Memory B cell (primary cell): ENCODE measurements at regions not wholly inside any gene's neighbourhood (a gene's known extent, or its start where the extent isn't known, plus 50 kb on each side); places are given as distances from the start of the nearest gene placed in this dataset.

ENCODE experiments used
- ATAC-seq: fragments of 150-1000 bp; cut with Tn5 transposase; 2 replicates; pipeline ENCODE4 v1.10.0; 2021; ENCODE audit warnings: low read depth, mild to moderate bottlenecking, moderate library complexity
- DNase-seq, 2 donors: peaks; one replicate each; pipeline ENCODE4 v3.0.0; 2022; ENCODE audit warnings: low spot score in 2 of 2
- H3K27ac Mint-ChIP-seq: one replicate; pipeline ENCODE4 v1.8.0; 2022; ENCODE audit warnings: mild to moderate bottlenecking, moderate library complexity, mixed read lengths
- H3K27me3 Mint-ChIP-seq: one replicate; pipeline ENCODE4 v1.8.0; 2022; ENCODE audit warnings: mixed read lengths
- H3K36me3 Mint-ChIP-seq: one replicate; pipeline ENCODE4 v1.8.0; 2022; ENCODE audit warnings: mild to moderate bottlenecking, mixed read lengths
- H3K4me1 Mint-ChIP-seq: one replicate; pipeline ENCODE4 v1.8.0; 2022; ENCODE audit warnings: mixed read lengths
- H3K4me3 Mint-ChIP-seq: one replicate; pipeline ENCODE4 v1.8.0; 2022; ENCODE audit warnings: mild to moderate bottlenecking, moderate library complexity, mixed read lengths
- H3K9me3 Mint-ChIP-seq: one replicate; pipeline ENCODE4 v1.8.0; 2022; ENCODE audit warnings: mixed read lengths

DNA sequence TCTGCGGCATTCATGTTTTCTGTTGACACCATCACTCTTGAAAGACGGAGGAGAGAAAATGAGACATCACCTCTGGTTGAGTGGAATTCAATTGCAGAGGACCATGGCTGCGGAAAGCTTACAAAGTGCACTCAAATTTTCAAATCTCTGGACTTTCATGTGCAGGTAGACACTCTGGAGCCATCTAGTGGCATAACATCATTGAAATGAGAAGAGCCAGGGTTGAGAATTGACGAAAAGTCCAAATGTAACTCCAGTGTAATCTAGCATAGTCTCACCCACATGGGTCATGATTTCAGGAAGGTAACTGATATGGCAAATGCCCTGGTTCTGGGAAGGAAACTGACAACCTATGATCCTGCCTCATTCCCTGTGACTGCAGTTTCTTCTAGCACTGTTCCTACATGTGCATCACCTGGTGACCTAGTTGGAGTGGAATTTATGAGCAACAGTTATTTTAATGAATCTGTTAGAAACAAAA lies 687.8 kb downstream of the KCNA4 start:
- Mint-ChIP-seq H3K4me3 (no peak overlapping the region), H3K36me3 (no peaks in the 10 kb centered on the region), H3K27me3 (no peaks in the 10 kb centered on the region), H3K27ac (no peak overlapping the region), H3K4me1 (no peaks in the 10 kb centered on the region), H3K9me3 (peaks cover 2% of the 10 kb centered on the region)
- ATAC-seq = no peak
- DNase-seq = no peak

DNA sequence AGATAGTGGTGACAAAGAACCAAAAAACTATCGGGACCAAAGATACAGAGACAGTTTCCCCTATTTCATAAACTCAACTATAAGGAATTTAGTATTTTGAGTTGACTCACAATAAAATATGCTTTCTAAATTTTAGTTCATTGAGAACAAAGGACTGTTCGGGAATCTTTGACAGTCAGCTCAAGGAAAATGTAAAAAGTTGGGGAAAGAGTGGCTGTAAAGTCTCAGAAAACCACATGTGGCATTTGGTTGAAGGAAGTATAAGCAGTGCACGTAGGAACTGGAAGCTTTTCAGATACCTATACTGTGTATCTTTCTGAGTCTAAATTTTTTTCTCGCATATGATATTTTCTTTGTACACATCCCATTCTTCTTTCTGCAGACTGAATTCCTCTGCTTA lies 688.9 kb downstream of the KCNA4 start:
- Mint-ChIP-seq H3K36me3 (no peaks in the 10 kb centered on the region), H3K27me3 (no peaks in the 10 kb centered on the region), H3K27ac (no peak overlapping the region), H3K4me3 (no peak overlapping the region), H3K4me1 (no peaks in the 10 kb centered on the region), H3K9me3 (peaks cover 2% of the 10 kb centered on the region)
- ATAC-seq (no peak), DNase-seq (no peak)

DNA sequence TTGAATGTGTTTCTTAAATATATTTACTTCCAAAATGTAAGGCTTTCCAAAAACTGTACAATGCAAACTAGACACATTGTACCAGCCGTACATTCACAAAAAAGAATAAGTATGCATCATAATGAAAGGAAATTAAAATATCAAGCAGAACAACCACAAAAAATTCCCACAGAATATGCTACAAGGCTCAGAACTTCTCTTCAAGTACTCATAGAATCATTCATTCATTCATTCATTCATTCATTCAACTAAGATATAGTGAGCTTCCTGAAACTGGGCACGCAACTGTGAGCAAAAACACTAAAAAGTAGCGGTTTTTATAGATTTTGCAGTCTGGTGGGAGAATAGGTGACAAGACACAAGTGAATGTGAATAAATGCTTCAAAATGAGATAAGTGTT lies 690.1 kb downstream of the KCNA4 start:
- Mint-ChIP-seq H3K27ac (no peak overlapping the region), H3K27me3 (no peaks in the 10 kb centered on the region), H3K4me3 (no peak overlapping the region), H3K9me3 (peaks cover 2% of the 10 kb centered on the region), H3K36me3 (no peaks in the 10 kb centered on the region), H3K4me1 (no peaks in the 10 kb centered on the region)
- no peak for ATAC-seq
- no peak for DNase-seq

DNA sequence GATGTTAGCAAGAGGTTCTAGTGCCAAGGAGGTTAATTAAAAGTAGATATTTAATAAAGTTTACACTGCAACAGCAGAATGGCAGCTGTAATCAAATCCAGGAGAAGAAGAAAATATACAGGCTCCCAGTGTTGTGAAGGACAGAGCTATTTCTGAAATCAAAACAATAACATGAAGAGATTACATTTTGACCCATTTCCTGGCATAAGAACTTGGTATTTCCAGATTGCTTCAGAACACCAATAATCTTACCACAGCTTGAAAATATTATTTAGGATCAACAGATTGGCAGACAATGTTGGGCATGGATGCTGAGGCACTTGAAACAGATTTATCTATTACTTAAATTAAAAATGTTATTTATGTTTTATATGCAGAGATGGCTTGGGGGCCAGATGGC lies 692.5 kb downstream of the KCNA4 start:
- H3K9me3 Mint-ChIP-seq = peaks cover 2% of the 10 kb centered on the region
- H3K27ac Mint-ChIP-seq = no peak overlapping the region
- ATAC-seq (no peak), DNase-seq (no peak)
- no peaks in the 10 kb centered on the region for H3K36me3 Mint-ChIP-seq
- no peaks in the 10 kb centered on the region for H3K4me1 Mint-ChIP-seq
- no peak overlapping the region for H3K4me3 Mint-ChIP-seq
- H3K27me3 Mint-ChIP-seq = no peaks in the 10 kb centered on the region

DNA sequence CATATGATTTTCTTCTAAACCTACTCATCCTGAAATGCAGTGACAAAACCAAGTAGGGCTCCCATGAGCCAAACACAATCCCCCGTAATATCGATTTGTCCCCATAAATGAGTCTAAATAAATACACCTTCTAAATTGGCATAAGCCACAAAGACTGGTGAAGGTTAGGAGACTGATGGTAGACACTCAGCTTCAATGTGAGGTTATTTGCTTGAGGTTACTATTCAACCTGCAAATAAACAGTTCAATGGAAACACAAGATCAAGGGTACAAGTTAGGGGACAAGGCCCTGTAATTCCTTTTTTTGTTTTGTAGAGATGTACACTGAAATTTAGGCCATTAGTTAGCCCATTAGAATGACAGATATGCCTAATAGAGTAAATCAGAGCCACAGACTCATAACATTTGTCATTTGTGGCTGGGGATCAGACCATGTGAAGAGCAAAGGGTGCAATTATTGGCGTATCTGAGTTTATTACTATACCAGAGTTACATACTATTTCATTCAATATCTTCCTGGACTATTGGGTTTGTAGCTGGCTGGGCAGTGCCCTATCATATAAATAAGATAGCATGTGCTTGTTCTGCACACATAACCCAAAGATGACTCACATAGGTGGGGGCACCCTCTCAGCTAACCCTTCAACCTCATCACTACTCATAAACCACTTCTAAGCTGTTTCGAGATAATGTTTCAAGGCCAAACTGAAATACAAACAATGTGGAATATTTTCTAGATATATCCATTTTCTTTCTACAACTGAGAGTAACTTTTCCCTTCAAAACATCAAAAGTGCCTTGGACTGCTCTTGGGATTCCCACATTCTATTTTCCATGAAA lies 695.3 kb downstream of the KCNA4 start:
- H3K27me3 Mint-ChIP-seq = no peaks in the 10 kb centered on the region
- H3K36me3 Mint-ChIP-seq = no peaks in the 10 kb centered on the region
- no peak overlapping the region for H3K4me3 Mint-ChIP-seq
- peaks cover 1% of the 10 kb centered on the region for H3K9me3 Mint-ChIP-seq
- DNase-seq = no peak
- no peaks in the 10 kb centered on the region for H3K4me1 Mint-ChIP-seq
- H3K27ac Mint-ChIP-seq = no peak overlapping the region
- ATAC-seq = no peak

DNA sequence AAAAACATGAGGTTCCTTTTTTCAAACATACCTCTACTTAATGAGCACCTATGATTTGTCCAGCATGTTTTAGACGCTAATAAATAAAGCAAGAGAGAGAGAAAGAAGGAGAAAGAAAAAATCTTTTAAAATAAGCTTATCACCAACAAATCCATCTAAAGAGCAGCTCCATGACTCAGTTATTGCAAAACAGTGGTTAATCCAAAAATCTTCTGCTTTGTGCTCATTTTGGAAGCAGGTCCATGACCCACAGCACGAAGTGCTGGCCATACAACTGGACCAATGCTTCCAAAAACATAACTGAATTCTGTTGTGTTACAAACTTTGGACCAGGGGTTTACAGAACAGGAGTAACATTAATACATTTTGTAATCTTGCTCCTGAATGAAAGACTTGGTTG lies 696.6 kb downstream of the KCNA4 start:
- no peak for DNase-seq
- H3K4me3 Mint-ChIP-seq = no peak overlapping the region
- H3K36me3 Mint-ChIP-seq = no peaks in the 10 kb centered on the region
- no peak for ATAC-seq
- peaks cover 4% of the 10 kb centered on the region for H3K9me3 Mint-ChIP-seq
- H3K27me3 Mint-ChIP-seq = no peaks in the 10 kb centered on the region
- no peak overlapping the region for H3K27ac Mint-ChIP-seq
- H3K4me1 Mint-ChIP-seq = no peaks in the 10 kb centered on the region

DNA sequence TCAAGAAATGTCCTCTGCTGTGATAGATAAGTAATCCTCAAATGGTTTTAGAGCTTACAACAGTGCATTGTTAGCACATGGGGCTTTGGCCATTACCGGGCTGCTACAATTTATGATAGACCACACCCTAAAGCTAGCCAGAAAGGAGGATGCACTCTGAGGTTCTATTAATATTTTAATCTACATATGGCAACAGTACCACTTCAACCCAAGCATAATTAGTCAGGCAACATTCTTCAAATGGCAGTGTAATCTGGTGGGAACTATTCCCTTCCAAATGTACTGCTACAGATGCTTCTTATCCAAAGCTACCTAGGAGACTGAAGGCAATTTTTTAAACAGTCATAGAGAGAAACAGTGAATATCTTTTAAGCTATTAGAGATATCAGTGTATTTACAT lies 697.6 kb downstream of the KCNA4 start:
- peaks cover 4% of the 10 kb centered on the region for H3K9me3 Mint-ChIP-seq
- no peaks in the 10 kb centered on the region for H3K27me3 Mint-ChIP-seq
- no peak overlapping the region for H3K27ac Mint-ChIP-seq
- no peak for ATAC-seq
- H3K4me3 Mint-ChIP-seq = no peak overlapping the region
- H3K4me1 Mint-ChIP-seq = no peaks in the 10 kb centered on the region
- no peak for DNase-seq
- H3K36me3 Mint-ChIP-seq = no peaks in the 10 kb centered on the region

DNA sequence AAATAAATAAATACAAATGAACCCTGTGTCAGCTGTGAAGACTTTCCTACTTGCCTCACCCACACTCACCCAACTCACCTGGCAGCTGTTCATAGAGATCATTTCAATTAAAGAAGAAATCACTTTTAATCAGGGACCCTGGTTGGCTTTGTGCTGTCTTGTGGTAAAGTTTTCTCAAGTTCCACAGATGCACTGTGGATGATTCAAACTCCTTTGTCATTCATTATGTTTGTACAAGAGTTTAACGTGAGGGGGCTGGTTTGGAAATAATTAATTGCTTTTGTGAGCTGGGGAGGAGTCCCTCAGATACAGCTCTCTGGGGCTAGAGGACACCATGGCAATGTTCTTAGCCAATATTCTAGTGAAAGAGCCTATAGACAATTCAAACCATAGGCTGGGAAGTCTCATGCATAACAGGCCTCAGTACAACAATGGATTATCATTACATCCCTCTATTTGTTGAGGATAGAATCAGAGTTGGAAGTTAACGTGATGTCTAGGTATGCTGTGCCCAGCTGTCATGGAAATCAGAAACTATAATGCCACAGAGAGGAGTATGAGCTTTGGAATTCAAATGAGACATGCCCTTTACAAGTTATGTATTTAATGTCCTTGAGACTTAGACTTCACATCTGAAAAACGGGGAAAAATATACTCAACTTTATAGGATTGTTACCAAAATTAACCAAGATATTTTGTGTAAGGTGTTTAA lies 698.5 kb downstream of the KCNA4 start:
- Mint-ChIP-seq H3K4me1 (no peaks in the 10 kb centered on the region), H3K9me3 (peaks cover 4% of the 10 kb centered on the region), H3K36me3 (no peaks in the 10 kb centered on the region), H3K4me3 (no peak overlapping the region), H3K27ac (no peak overlapping the region), H3K27me3 (no peaks in the 10 kb centered on the region)
- DNase-seq (no peak), ATAC-seq (no peak)

DNA sequence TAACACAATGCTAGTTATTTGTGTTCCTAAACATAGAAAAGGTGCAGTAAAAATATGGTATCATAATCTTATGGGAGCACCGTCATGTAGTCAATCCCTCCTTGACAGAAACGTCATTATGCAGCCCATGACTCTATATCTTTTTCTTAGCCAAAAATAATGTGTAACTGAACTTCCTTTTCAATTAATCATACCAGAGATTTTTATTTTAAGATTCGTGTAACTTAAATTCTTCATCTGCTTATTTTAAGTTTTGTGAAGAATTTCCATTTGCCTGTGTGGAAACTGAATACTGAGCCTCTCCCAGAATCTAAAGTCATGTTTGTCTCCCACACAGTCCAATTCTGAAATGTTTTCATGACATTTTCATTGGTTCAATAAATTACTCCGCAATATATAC lies 699.1 kb downstream of the KCNA4 start:
- Mint-ChIP-seq H3K9me3 (peaks cover 6% of the 10 kb centered on the region), H3K27ac (no peak overlapping the region), H3K27me3 (no peaks in the 10 kb centered on the region), H3K4me1 (no peaks in the 10 kb centered on the region), H3K4me3 (no peak overlapping the region), H3K36me3 (no peaks in the 10 kb centered on the region)
- ATAC-seq (no peak), DNase-seq (no peak)

DNA sequence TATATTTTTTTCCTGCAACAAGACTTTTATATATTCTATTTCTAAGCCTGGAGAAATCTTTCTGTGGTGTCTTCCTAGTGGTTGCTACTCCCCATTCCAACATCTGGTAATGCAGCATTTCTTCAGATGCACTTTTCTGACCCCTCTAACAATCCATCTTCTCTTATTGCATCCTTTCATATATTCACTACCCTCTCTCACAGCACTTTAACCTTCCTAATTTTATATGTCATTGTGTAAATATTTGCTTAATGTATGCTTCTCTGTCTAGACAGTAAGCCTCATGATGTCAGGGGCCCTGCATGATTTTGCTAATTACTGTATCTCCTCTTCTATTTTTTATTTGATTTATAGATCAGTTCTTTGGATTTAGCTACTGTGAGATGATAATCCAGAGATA lies 701.6 kb downstream of the KCNA4 start:
- no peak overlapping the region for H3K4me3 Mint-ChIP-seq

DNA sequence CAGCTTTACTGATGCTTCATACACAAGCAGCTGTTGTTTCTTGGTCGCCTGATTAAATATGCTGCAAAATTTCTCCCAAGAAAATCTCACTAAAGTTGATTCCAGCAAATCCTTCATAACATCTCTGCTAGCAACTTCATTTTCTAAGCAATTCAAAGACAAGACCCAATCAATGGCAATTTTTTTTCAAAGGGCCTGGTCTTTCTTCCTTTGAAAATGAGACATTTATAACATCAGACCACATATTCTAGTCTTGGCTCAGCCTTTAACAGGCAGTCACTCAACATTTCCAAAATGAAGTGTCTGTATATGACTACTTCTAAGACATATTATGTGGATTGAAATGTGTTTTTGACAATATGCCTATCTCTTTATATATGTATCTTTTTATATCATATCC lies 702.6 kb downstream of the KCNA4 start:
- Mint-ChIP-seq H3K36me3 (no peaks in the 10 kb centered on the region), H3K27me3 (no peaks in the 10 kb centered on the region), H3K27ac (no peak overlapping the region), H3K9me3 (peaks cover 10% of the 10 kb centered on the region), H3K4me1 (no peaks in the 10 kb centered on the region), H3K4me3 (no peak overlapping the region)
- no peak for ATAC-seq
- no peak for DNase-seq

More for the DNA sequence above, 701.6 kb downstream of the KCNA4 start:
- no peaks in the 10 kb centered on the region for H3K36me3 Mint-ChIP-seq
- no peaks in the 10 kb centered on the region for H3K4me1 Mint-ChIP-seq
- ATAC-seq (no peak), DNase-seq (no peak)
- H3K9me3 Mint-ChIP-seq = peaks cover 10% of the 10 kb centered on the region
- no peak overlapping the region for H3K27ac Mint-ChIP-seq
- H3K27me3 Mint-ChIP-seq = no peaks in the 10 kb centered on the region

DNA sequence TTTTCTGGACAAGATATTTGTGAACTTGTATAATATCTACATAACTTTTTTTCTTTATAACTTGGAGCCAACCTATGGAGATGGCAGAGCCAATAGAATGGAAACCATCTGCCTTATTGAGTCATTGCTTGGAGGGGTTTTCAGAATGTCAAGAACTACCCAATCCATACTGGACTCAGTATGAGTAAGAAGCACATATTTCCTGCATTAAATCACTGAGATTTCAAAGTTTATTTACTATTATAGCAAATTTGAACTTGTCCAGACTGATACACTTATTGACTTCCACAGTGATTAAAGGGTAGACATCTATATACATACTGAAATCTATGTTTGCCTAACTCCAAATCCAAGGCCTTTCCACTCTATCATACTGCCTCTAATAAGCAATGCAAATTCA lies 704.0 kb downstream of the KCNA4 start:
- no peak for DNase-seq
- no peaks in the 10 kb centered on the region for H3K4me1 Mint-ChIP-seq
- no peak overlapping the region for H3K27ac Mint-ChIP-seq
- H3K27me3 Mint-ChIP-seq = no peaks in the 10 kb centered on the region
- H3K36me3 Mint-ChIP-seq = no peaks in the 10 kb centered on the region
- peaks cover 10% of the 10 kb centered on the region for H3K9me3 Mint-ChIP-seq
- no peak for ATAC-seq
- no peak overlapping the region for H3K4me3 Mint-ChIP-seq

DNA sequence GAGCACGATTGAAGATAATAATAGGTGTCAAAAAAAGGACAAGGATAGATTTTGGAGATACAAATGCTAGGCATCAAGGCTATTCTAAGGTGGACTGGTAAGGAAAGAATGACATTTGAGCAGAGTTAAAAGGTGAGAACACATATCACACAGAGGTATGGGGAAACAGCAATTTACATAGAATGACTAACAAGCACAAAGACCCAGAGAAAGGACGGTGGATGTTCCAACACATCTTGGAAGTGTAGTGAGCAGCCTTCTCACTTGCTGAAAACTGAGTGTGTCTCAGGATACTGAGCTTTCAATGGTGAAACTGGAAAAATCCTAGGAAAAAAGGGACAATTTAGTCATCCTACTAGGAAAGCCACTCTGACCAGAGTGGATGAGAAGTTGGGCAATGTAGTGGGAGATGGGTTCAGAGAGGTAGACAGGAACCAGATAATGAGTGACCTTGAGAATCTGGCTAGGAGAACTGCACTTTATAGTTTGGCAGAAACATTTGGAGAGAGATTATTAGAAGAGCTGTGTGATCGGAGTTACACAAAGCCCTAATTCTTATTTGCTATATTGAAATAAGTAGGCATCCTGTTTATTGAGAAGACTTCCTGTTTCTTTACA lies 706.0 kb downstream of the KCNA4 start:
- no peak overlapping the region for H3K4me3 Mint-ChIP-seq
- no peaks in the 10 kb centered on the region for H3K36me3 Mint-ChIP-seq
- ATAC-seq (no peak), DNase-seq (no peak)
- no peaks in the 10 kb centered on the region for H3K4me1 Mint-ChIP-seq
- H3K27ac Mint-ChIP-seq = no peak overlapping the region
- H3K27me3 Mint-ChIP-seq = no peaks in the 10 kb centered on the region
- peaks cover 8% of the 10 kb centered on the region for H3K9me3 Mint-ChIP-seq

DNA sequence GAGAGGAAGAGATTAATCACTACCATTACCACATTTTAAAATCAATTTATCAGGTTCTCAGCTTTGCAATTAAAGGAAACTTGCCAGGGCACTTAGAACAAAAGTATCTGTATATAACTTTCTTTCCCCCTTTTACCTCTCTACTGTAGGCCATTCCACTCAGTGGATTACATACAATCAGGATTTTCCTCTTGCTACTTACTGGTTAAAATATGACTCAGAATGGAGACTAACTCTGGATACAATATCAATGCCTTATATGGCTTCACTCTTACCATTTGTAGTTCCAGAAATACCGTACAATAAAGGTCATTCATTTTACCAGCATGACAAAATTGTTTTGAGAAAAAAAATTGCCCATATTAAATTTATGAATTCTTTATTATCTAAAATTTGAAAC lies 706.8 kb downstream of the KCNA4 start:
- no peak overlapping the region for H3K4me3 Mint-ChIP-seq

More for the DNA sequence above, 706.8 kb downstream of the KCNA4 start:
- H3K9me3 Mint-ChIP-seq = peaks cover 5% of the 10 kb centered on the region
- no peak overlapping the region for H3K27ac Mint-ChIP-seq
- no peak for ATAC-seq
- H3K27me3 Mint-ChIP-seq = no peaks in the 10 kb centered on the region
- H3K36me3 Mint-ChIP-seq = no peaks in the 10 kb centered on the region
- DNase-seq = no peak
- no peaks in the 10 kb centered on the region for H3K4me1 Mint-ChIP-seq
